AG09319 (cell line): ENCODE measurements at regions not wholly inside any gene's neighbourhood (a gene's known extent, or its start where the extent isn't known, plus 50 kb on each side); places are given as distances from the start of the nearest gene placed in this dataset.

Experiments used
- DNase-seq: peaks from one replicate; pipeline ENCODE4 v3.0.0-alpha.2; 2010; ENCODE audit warnings: low read depth; ENCODE audit errors: extremely low read depth
- TF ChIP-seq, protein P1 (sequence below): IDR thresholded peaks from 2 replicates; pipeline ENCODE4 v1.5.1; 2011; ENCODE audit warnings: low read depth, mild to moderate bottlenecking, inconsistent platforms, low read length, moderate library complexity

DNA sequence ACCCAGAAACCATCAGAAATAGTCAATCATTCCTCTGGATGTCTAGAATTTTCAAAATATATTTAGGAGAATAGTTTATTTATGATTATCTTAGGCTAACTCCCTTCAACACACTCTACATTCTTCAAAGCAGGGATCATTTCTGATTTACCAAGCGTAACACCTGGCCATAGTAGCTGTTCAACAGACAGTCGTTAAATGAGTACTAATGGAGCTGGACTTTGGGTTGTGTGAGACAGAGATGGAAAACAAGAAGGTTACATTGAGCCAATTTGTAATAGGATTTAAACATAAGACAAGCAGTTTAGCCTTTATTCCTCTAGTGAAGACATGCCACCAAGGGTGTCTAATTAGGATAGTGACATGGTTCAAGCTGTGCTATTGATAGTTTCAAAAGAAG is 129.2 kb upstream of the ANO3 start:
- TF ChIP-seq, protein P1, sequence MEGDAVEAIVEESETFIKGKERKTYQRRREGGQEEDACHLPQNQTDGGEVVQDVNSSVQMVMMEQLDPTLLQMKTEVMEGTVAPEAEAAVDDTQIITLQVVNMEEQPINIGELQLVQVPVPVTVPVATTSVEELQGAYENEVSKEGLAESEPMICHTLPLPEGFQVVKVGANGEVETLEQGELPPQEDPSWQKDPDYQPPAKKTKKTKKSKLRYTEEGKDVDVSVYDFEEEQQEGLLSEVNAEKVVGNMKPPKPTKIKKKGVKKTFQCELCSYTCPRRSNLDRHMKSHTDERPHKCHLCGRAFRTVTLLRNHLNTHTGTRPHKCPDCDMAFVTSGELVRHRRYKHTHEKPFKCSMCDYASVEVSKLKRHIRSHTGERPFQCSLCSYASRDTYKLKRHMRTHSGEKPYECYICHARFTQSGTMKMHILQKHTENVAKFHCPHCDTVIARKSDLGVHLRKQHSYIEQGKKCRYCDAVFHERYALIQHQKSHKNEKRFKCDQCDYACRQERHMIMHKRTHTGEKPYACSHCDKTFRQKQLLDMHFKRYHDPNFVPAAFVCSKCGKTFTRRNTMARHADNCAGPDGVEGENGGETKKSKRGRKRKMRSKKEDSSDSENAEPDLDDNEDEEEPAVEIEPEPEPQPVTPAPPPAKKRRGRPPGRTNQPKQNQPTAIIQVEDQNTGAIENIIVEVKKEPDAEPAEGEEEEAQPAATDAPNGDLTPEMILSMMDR = no peak
- DNase-seq = no peak

DNA sequence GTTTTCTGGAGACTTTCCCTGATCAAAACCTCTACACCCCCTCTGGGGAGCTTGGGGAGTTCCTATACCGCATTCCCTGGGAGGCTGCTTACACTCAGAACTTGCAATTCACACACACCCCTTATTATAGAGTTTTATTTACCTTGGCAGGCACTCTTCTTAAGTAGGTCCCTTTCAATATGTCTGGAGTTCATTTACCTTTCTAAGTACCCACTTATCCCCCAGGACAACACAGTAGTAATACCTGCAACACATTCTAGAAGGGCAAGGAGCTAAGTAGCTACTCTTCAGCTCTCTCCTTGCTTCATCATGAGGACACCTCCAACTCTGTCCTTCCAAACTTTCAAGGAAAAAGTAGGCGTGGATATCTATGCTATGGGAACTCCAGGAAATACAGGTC is 127.8 kb upstream of the ANO3 start:
- TF ChIP-seq, protein P1 = no peak

DNA sequence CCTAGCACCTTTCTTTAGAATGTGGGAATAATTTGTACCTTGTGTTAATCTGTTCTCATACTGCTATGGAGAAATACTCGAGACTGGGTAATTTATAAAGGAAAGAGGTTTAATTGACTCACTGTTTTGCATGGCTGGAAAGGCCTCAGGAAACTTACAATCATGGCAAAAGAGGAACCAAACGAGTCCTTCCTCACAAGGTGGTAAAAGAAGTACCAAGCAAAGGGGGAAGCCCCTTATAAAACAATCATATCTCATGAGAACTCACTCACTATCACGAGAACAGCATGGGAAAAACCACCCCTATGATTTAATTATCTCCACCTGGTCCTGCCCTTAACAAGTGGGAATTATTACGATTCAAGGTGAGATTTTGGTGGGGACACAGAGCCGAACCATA is 127.1 kb upstream of the ANO3 start:
- TF ChIP-seq, protein P1 = no peak
- DNase-seq = no peak

More for the DNA sequence above, 127.8 kb upstream of the ANO3 start:
- DNase-seq = no peak

GRCh38 chr11:26219183-26220117 is 112.5 kb upstream of the ANO3 start:
- TF ChIP-seq, protein P1 = no peak
- DNase-seq = no peak

DNA sequence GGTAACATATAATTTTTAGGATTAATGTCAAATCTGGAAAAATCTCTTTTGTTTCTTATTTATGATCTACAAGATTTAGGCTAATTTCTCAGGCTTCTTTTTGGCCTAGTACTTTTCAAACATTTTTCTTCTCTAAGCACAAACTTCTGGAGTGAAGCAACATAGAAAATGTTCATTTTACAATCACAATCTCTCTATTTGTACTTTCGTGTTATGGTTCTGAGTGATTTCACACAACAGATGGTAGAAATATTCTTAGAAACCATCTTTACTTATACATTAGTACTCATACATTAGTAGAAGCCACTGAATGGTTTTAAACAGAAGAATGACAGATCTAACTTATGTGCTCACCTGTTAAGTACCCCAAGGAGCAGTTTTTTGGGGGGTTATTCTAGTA is 106.3 kb upstream of the ANO3 start:
- DNase-seq = no peak
- TF ChIP-seq, protein P1 = no peak

- TF ChIP-seq, protein P1 = peak; percentile 52
- DNase-seq = peak; percentile 91
Observed at GRCh38 chr11:26227301-26227746, 104.6 kb upstream of the ANO3 start.

GRCh38 chr11:26227883-26228502 is 103.9 kb upstream of the ANO3 start:
- TF ChIP-seq, protein P1 = no peak
- DNase-seq = no peak
